CD14-positive monocyte (primary cell): ENCODE measurements at regions not wholly inside any gene's neighbourhood (a gene's known extent, or its start where the extent isn't known, plus 50 kb on each side); places are given as distances from the start of the nearest gene placed in this dataset.

Source experiments
- DNase-seq, 3 donors: peaks; one replicate each; pipeline ENCODE4 v3.0.0-alpha.2; 2011 to 2022
- H2AFZ ChIP-seq: 2 replicates; pipeline ENCODE4 v1.6.0; 2012; ENCODE audit warnings: mild to moderate bottlenecking, low read depth, low read length, inconsistent platforms; ENCODE audit not compliant: insufficient read depth, poor library complexity, severe bottlenecking
- H3K27ac ChIP-seq, 2 donors: 1 replicate in 1 of 2; 2 replicates in 1 of 2; pipeline ENCODE4 v1.5.1; 2012 to 2013; ENCODE audit warnings: low read length in 2 of 2, control low read depth in 1 of 2, inconsistent platforms in 1 of 2, low read depth in 1 of 2, mild to moderate bottlenecking in 1 of 2
- H3K27me3 ChIP-seq, 2 donors: one replicate each; pipeline versions ENCODE4 v1.6.0 to v1.6.1; 2011 to 2013; ENCODE audit warnings: low read length in 2 of 2; ENCODE audit not compliant: control insufficient read depth in 2 of 2, insufficient read depth in 2 of 2
- H3K36me3 ChIP-seq, 2 donors: replicated peaks in 1 of 2; 1 replicate in 1 of 2; 2 replicates in 1 of 2; pipeline versions ENCODE4 v1.5.1 to v1.6.1; 2012 to 2013; ENCODE audit warnings: low read length in 2 of 2, control low read depth in 1 of 2, inconsistent platforms in 1 of 2, mild to moderate bottlenecking in 1 of 2; ENCODE audit not compliant: insufficient read depth in 2 of 2, control insufficient read depth in 1 of 2
- H3K4me1 ChIP-seq, 2 donors: 1 replicate in 1 of 2; 2 replicates in 1 of 2; pipeline versions ENCODE4 v1.5.1 to v1.6.1; 2012 to 2013; ENCODE audit warnings: low read length in 2 of 2, control low read depth in 1 of 2, inconsistent platforms in 1 of 2, mild to moderate bottlenecking in 1 of 2, moderate library complexity in 1 of 2; ENCODE audit not compliant: insufficient read depth in 2 of 2, control insufficient read depth in 1 of 2
- H3K4me2 ChIP-seq: replicated peaks from 2 replicates; pipeline ENCODE3; 2012; ENCODE audit warnings: low read length, moderate library complexity, mild to moderate bottlenecking; ENCODE audit not compliant: poor library complexity, severe bottlenecking; ENCODE audit errors: extremely low read depth
- H3K4me3 ChIP-seq, 3 experiments: fragments of 200-600 bp in 1 of 3; sonication (generic) in 1 of 3; replicated peaks in 1 of 3; 1 replicate in 2 of 3; 2 replicates in 1 of 3; pipeline ENCODE4 v1.5.1; 2011 to 2013; ENCODE audit warnings: low read length in 3 of 3, mild to moderate bottlenecking in 3 of 3, control low read depth in 2 of 3, low read depth in 2 of 3, inconsistent platforms in 1 of 3, moderate library complexity in 1 of 3
- H3K79me2 ChIP-seq: 2 replicates; pipeline ENCODE4 v1.6.0; 2012; ENCODE audit warnings: mild to moderate bottlenecking, control low read depth, inconsistent platforms, low read length, moderate library complexity; ENCODE audit not compliant: insufficient read depth
- H3K9ac ChIP-seq: 2 replicates; pipeline ENCODE4 v1.6.0; 2017; ENCODE audit warnings: low read length, mild to moderate bottlenecking; ENCODE audit not compliant: insufficient read depth, poor library complexity, severe bottlenecking
- H3K9me3 ChIP-seq, 2 donors: replicated peaks in 1 of 2; 1 replicate in 1 of 2; 2 replicates in 1 of 2; pipeline versions ENCODE4 v1.5.1 to v1.6.1; 2012 to 2013; ENCODE audit warnings: low read length in 2 of 2, control low read depth in 1 of 2; ENCODE audit not compliant: control insufficient read depth in 1 of 2, insufficient read depth in 1 of 2
- H4K20me1 ChIP-seq: 2 replicates; pipeline ENCODE4 v1.6.0; 2012; ENCODE audit warnings: mild to moderate bottlenecking, low read length, control low read depth, moderate library complexity; ENCODE audit not compliant: insufficient read depth
- H3K27ac Mint-ChIP-seq, 7 donors: one replicate each; pipeline ENCODE4 v1.8.0; 2020; ENCODE audit warnings: mild to moderate bottlenecking in 7 of 7, mixed read lengths in 7 of 7, moderate library complexity in 6 of 7, inconsistent platforms in 2 of 7
- H3K27me3 Mint-ChIP-seq, 3 donors: one replicate each; pipeline ENCODE4 v1.8.0; 2021 to 2022; ENCODE audit warnings: low read depth in 3 of 3, mild to moderate bottlenecking in 3 of 3, mixed read lengths in 3 of 3, moderate library complexity in 3 of 3, inconsistent platforms in 1 of 3
- H3K36me3 Mint-ChIP-seq, 2 donors: one replicate each; pipeline ENCODE4 v1.8.0; 2020; ENCODE audit warnings: mixed read lengths in 2 of 2, inconsistent platforms in 1 of 2, mild to moderate bottlenecking in 1 of 2
- H3K4me1 Mint-ChIP-seq: one replicate; pipeline ENCODE4 v1.8.0; 2020; ENCODE audit warnings: mild to moderate bottlenecking, mixed read lengths
- H3K4me3 Mint-ChIP-seq, 2 donors: one replicate each; pipeline ENCODE4 v1.8.0; 2020; ENCODE audit warnings: mild to moderate bottlenecking in 2 of 2, mixed read lengths in 2 of 2, moderate library complexity in 1 of 2
- H3K9me3 Mint-ChIP-seq, 7 donors: one replicate each; pipeline ENCODE4 v1.8.0; 2020 to 2022; ENCODE audit warnings: mixed read lengths in 7 of 7, mild to moderate bottlenecking in 6 of 7, moderate library complexity in 6 of 7, inconsistent platforms in 2 of 7
- CTCF ChIP-seq: fragments of 200-600 bp; IDR thresholded peaks from one replicate; pipeline ENCODE4 v1.8.0; 2022; ENCODE audit warnings: antibody characterized with exemption, mild to moderate bottlenecking
- WGBS: methylation state at CpG from one replicate; pipeline ENCODE4 v1.1.5; 2013; ENCODE audit warnings: missing lambda C conversion rate; ENCODE audit not compliant: insufficient coverage; 5-methylcytosine and 5-hydroxymethylcytosine counted together
- intact Hi-C, 2 donors: fragments of 100-400 bp; cut with micrococcal nuclease; formaldehyde crosslinking; loops; one replicate each; pipeline versions ENCODE4 v1.15.0 to v1.15.1; 2023

DNA sequence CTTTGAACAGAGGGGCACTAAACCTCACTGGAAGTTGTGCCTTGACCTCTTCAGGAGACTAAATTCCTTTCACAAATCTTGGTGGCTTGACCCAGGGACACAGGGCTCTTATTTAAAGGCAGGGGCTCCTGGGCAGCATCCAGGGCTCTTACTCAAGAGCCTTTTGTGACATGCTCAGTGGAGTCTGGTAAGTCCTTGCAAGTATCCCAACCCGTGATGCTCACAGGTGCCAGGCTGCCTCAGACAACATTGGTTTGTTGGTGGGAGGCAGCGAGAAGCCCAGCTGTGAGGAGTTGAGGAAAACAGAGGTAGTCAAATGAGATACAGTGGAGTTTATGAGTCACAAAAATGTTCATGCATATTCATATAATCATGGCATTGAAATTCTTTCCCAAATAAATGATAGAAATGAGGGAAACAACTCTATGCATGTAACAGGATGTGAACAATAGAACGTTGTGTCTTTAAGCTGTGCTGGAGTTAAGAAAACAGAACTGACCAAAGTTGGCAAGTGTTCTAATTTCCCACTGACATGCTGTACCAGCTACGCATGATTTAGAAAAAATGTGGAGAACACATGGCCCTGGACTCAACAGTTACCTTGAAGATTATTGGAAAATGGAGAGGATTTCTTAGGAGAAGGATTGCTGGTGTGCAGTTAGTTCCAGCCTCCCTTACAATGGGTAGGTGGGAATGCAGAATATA lies 654.5 kb upstream of the COBL start:
- H3K9me3 Mint-ChIP-seq = peaks cover 0 to 11% (median 5%) of the 10 kb centered on the region in 7 donors
- H3K36me3 ChIP-seq = no peaks in the 10 kb centered on the region
- TF ChIP-seq CTCF = no peak
- no peak overlapping the region for H3K9ac ChIP-seq
- no peak overlapping the region for H3K27ac Mint-ChIP-seq
- no peak overlapping the region for H3K27ac ChIP-seq
- H3K79me2 ChIP-seq = no peaks in the 10 kb centered on the region
- no peaks in the 10 kb centered on the region for H3K27me3 ChIP-seq
- H3K4me3 Mint-ChIP-seq = no peak overlapping the region
- DNase-seq = no peak
- peaks cover 0 to 1% (median 0%) of the 10 kb centered on the region in 3 donors for H3K27me3 Mint-ChIP-seq
- intact Hi-C loops = no loop called here
- H3K4me2 ChIP-seq = no peak overlapping the region
- no peaks in the 10 kb centered on the region for H3K4me1 ChIP-seq
- peaks cover 6 to 12% of the 10 kb centered on the region in 2 donors for H3K9me3 ChIP-seq
- H3K36me3 Mint-ChIP-seq = no peaks in the 10 kb centered on the region
- H2AFZ ChIP-seq = no peak overlapping the region
- no peak overlapping the region for H3K4me3 ChIP-seq
- 50% methylated on average over 2 of the region's 4 CpGs for WGBS
- H4K20me1 ChIP-seq = no peaks in the 10 kb centered on the region
- no peaks in the 10 kb centered on the region for H3K4me1 Mint-ChIP-seq

DNA sequence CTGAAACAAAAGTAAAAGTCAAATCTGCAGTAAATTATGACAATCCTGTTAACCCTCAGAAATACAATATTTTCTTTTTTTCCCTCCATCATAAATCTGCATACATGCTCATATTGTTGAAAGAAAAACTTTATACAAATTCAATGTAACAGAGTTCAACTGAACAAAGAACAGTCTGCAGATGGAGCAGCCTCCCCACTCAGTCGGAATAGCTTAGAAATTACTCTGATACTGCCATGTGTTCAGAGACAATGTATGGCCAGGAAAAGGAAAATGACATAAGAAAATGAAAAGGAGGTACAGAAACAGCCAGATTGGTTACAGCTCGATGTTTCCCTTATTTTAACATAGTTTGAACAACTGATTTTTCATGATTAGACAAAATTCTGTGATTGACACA lies 651.9 kb upstream of the COBL start:
- no peak for DNase-seq
- no peak for TF ChIP-seq CTCF

More for the DNA sequence above, 651.9 kb upstream of the COBL start:
- peaks cover 0 to 1% (median 0%) of the 10 kb centered on the region in 3 donors for H3K27me3 Mint-ChIP-seq
- H3K27ac ChIP-seq = no peak overlapping the region
- H3K4me2 ChIP-seq = no peak overlapping the region
- no peak overlapping the region for H3K27ac Mint-ChIP-seq
- no peaks in the 10 kb centered on the region for H4K20me1 ChIP-seq
- peaks cover 6 to 12% of the 10 kb centered on the region in 2 donors for H3K9me3 ChIP-seq
- H3K9me3 Mint-ChIP-seq = peaks cover 0 to 11% (median 5%) of the 10 kb centered on the region in 7 donors
- no peak overlapping the region for H3K4me3 ChIP-seq
- H3K4me1 Mint-ChIP-seq = no peaks in the 10 kb centered on the region
- WGBS = no CpG with 5 or more reads among the region's 2 CpGs
- no peak overlapping the region for H3K9ac ChIP-seq
- no peak overlapping the region for H3K4me3 Mint-ChIP-seq
- H2AFZ ChIP-seq = no peak overlapping the region
- no peaks in the 10 kb centered on the region for H3K4me1 ChIP-seq
- H3K36me3 ChIP-seq = no peaks in the 10 kb centered on the region
- intact Hi-C loops = no loop called here
- no peaks in the 10 kb centered on the region for H3K27me3 ChIP-seq
- H3K36me3 Mint-ChIP-seq = no peaks in the 10 kb centered on the region
- H3K79me2 ChIP-seq = no peaks in the 10 kb centered on the region
